GM21723 (cell line): ENCODE measurements at regions not wholly inside any gene's neighbourhood (a gene's known extent, or its start where the extent isn't known, plus 50 kb on each side); places are given as distances from the start of the nearest gene placed in this dataset.
"Not testable (repeated sequence)": the region's sequence is repeated elsewhere in the genome, so short reads cannot be mapped to it uniquely, and the experiment has no call there.

ENCODE experiments used
- ATAC-seq: cut with Tn5 transposase; IDR thresholded peaks from one replicate; pipeline ENCODE4 v1.9.1; 2021; ENCODE audit warnings: mild to moderate bottlenecking, moderate library complexity; ENCODE audit not compliant: unreplicated experiment

- no peak for ATAC-seq
These were observed 193.9 kb downstream of the TLE3 start for GRCh38 chr15:69903470-69904469.

GRCh38 chr15:69906256-69907185 lies 191.2 kb downstream of the TLE3 start:
- no peak for ATAC-seq

- no peak for ATAC-seq
These were observed 189.7 kb downstream of the TLE3 start for GRCh38 chr15:69908060-69908459.

- ATAC-seq: no peak
These were observed 188.9 kb downstream of the TLE3 start for GRCh38 chr15:69908590-69909420.

- ATAC-seq: no peak
These were observed 187.8 kb downstream of the TLE3 start for GRCh38 chr15:69909719-69910444.

GRCh38 chr15:69910514-69910913 lies 187.2 kb downstream of the TLE3 start:
- no peak for ATAC-seq

GRCh38 chr15:69912116-69912515 lies 185.6 kb downstream of the TLE3 start:
- no peak for ATAC-seq

GRCh38 chr15:69914040-69914439 lies 183.7 kb downstream of the TLE3 start:
- ATAC-seq: no peak

GRCh38 chr15:69914960-69915359 lies 182.8 kb downstream of the TLE3 start:
- no peak for ATAC-seq

GRCh38 chr15:69916169-69916785 lies 181.4 kb downstream of the TLE3 start:
- no peak for ATAC-seq

- ATAC-seq: no peak
These were observed 180.7 kb downstream of the TLE3 start for GRCh38 chr15:69917056-69917455.

- ATAC-seq: no peak
These were observed 177.9 kb downstream of the TLE3 start for GRCh38 chr15:69919816-69920215.

- no peak for ATAC-seq
These were observed 177.5 kb downstream of the TLE3 start for GRCh38 chr15:69920221-69920620.

GRCh38 chr15:69921626-69922619 lies 175.8 kb downstream of the TLE3 start:
- no peak for ATAC-seq

- no peak for ATAC-seq
These were observed 173.2 kb downstream of the TLE3 start for GRCh38 chr15:69924531-69924930.

- no peak for ATAC-seq
These were observed 171.7 kb downstream of the TLE3 start for GRCh38 chr15:69926006-69926405.

GRCh38 chr15:69926721-69927120 lies 171.0 kb downstream of the TLE3 start:
- no peak for ATAC-seq

- not testable (repeated sequence) for ATAC-seq
These were observed 168.8 kb downstream of the TLE3 start for GRCh38 chr15:69928890-69929289.
